GM19463 (cell line): ENCODE measurements at regions not wholly inside any gene's neighbourhood (a gene's known extent, or its start where the extent isn't known, plus 50 kb on each side); places are given as distances from the start of the nearest gene placed in this dataset.
"Not testable (repeated sequence)": the region's sequence is repeated elsewhere in the genome, so short reads cannot be mapped to it uniquely, and the experiment has no call there.

Experiments used
- ATAC-seq: cut with Tn5 transposase; IDR thresholded peaks from one replicate; pipeline ENCODE4 v1.9.1; 2021; ENCODE audit warnings: mild to moderate bottlenecking, moderate library complexity; ENCODE audit not compliant: unreplicated experiment

DNA sequence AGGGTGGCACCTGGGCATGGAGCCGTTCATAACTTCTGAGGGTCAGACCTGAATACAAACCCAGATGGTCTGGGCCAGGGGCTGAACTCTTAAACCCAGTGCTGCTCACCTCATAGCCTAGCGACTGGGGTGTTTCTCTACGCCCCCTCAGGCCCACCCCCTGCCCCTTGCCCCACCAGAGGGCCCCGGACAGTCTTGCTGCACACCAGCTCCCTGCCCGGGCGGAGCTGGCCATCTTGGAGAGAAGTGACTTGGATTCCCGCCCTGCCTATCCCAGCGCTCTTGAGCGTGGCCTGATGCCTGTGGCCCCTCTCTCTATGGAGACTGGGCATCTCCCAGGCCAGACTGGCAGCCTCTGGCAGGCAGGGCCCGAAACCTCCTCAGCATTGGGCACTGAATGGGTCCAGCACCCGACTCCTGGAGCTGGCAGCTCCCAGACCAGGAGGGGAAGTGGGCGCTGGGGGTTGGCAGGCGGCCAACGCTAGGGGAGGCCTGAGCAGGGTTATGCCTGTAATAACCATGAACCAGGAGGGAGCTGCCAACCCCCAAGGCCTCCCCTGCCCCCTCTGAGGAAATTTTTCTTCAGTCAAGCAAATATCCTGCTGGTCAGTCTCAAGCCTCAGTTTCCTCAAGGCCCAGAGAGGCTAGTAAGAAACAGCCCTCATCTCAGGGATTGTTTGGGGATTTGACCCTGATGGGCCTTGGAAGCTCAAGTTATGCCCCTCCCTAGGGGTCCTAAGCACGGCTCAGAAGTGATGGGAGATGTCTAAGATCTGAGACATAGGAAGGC is 169.5 kb downstream of the VEGFA start:
- ATAC-seq: no peak

DNA sequence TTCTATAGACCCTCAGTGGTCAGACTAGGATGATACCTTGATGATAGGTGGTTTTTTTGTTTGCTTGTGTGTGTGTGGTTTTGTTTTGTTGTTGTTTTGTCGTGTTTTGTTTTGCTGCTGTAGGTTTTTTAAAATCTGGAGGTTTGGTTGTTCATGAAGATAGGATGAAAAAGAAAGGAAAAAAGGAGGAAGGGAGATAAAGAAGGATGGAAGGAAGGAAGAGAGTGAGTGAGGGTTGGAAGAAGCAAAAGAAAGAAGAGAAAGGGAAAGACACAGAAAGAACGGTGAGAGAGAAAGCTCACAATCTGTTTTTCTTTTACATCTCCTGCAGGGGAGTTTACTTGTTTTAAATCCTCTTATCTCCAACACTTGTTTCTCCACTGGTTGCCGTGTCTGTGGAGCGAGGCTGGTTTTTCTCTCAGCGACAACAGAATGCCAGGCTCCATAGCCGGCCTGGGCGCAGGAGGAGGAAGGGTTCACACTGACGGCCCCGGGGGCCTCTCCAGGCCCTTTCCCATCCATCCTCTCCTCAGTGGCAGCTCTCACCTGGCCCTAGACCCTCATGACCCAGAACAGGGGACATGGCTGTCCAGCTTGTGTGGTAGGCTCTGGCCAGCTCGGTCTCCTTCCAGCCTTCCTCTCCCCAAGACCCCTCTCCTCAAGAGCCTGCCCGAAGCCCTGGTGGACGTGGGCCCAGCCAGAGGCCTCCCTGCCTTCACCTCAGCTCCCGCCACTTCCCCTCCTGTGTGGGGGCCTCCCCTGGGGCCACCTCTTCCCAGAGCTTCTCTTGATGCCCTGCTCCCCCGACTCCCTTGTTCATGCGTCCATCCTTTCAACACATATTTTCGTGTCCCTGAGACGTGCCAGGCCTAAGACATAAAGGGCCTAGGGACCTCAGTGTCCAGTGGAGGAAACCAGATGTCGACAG is 168.4 kb downstream of the VEGFA start:
- ATAC-seq: no peak

DNA sequence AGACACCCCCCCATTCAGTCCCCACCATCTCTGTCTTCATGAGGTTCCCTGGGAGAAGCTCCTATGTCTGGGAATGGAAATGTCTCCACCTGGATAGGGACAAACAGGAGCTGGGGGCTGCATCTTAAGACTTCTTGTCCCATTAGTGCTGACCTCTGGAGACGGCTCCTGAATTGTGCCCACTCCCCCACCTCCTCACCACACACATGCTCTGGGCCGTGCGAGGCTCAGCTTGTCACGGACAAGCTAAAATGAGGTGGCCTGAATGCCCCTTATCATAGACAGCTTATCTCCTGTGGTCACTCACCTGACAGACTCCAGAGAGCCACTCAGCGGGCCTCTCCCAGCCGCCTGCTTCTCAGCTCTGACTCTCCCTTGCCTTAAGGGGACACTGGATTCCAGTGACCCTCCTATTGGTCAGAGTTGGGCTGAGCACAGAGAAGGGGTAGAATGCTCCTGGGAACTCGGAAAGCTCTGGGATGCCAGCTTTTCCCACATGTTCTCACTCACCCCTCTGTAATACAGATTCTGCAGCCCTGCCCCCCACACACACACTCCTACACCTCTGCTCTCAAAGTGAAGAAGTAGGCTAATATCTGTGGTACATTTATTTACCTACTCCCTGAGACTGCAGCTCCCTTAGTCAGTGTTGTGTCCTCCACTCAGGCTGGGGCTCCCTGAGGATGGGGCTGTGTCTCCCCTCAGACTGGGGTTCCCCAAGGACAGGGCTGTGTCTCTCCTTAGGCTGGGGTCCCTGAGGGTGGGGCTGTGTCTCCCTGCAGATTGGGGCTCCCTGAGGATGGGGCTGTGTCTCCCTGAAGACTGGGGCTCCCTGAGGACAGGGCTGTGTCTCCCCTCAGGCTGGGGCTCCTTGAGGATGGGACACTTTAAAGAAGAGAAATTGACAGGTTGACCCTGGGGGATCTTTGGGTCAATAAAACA is 167.5 kb downstream of the VEGFA start:
- ATAC-seq: no peak

DNA sequence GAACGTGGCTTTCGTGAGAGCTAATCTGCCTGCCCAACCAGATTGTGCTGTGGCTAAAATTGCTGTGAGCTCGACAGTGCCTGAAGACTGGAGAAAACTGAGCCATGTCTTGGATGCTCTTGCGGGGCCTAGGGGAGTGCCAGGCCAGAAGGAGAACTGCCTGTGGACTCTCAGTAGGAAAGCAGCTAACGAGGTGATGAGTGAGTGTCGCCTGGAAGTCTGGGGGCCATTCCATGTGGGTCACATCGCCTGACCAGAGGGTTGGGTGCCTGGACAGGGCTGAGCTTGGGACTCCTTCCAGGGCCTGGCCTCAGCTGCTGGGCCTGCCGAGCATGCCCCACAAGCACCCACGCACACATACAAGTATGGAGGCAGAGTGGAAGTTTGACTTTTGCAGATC is 166.5 kb downstream of the VEGFA start:
- ATAC-seq: no peak

DNA sequence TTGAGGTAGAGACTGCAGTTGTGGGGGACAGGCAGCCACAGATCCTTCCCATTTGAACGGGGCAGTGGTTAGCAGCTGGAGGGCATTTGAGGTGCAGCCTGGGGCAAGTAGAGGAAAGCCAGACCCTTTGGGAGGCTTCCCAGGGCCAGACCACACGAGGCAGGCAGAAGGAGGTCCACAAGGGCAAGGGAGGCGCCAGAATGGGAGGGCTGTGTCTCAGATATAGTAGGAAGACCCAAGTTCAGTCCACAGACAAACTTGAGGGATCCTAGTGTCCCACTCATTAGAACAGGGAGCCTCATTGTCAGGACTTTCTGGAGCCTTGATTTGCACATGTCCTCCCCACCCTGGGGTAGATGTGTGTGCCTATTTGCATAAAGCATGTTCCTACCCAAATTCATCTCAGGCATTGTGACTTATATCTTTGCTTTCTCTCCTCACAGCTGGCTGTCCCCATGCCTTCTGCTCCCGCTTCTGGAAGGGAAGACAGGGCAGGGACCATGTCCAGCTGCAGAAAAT is 166.0 kb downstream of the VEGFA start:
- no peak for ATAC-seq

DNA sequence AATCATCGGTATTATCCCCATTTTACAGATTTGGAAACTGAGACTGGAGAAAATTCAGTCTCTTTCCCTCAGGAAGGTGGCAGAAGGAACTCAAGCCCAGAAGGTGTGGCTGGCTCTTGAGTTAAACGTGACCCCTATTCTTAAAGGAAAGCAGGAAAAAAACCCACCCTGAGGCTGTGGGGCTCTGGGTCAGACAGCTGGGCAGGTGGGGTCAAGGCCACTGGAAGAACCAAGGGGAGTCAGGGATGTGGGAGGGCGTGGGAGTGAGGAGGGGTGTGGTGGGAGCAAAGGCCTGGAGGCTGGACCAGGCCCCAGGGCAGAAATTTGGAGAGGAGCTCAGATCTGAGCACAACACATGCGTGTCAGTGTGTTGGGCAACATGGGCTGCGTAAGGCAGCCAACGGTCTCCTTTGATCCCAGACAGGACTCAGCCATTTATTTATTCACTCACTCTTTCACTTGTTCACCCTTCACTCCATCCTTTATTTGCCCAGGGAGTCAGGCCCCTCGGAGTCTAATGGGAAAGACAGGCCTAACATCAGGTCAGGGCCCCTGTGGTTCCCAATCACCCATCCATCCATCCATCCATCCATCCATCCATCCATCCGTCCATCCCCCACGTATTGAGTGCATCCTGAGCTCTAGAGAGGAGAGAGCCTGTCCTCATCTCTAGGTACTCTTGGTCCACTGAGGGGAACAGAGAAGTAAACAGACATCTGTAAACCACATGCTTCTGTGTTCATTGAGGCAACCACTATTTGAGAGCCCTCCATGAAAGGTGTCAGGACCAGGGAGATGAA is 165.0 kb downstream of the VEGFA start:
- no peak for ATAC-seq

DNA sequence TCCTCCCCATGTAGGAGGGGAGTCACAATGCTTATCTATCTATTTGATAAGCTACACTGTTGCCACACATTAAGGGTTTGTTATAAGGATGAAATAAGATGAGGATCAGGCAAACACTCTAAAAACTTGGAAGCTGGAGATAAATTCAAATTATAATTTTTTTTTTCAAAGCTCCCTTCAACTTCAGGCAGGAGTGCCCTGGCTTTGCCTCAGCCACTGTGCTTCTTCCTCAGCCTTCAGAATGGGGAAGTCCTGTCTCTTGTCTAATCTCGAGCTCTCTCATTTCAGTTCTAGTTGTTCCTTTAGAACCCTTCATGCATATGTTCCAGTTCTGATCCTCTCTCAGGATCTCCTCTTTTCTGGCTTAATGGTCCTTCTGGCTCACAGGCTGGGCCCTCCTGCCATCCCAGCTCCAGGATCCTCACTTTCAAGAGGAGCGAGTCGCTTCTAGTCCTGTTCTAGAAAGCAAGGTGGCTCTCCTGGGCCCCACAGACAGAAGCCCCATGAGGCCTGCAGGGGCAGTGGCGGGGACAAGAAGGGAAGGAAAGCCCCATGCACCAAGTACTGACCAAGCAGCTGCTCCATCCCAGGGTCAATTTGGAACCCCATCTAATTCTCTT is 164.3 kb downstream of the VEGFA start:
- no peak for ATAC-seq

DNA sequence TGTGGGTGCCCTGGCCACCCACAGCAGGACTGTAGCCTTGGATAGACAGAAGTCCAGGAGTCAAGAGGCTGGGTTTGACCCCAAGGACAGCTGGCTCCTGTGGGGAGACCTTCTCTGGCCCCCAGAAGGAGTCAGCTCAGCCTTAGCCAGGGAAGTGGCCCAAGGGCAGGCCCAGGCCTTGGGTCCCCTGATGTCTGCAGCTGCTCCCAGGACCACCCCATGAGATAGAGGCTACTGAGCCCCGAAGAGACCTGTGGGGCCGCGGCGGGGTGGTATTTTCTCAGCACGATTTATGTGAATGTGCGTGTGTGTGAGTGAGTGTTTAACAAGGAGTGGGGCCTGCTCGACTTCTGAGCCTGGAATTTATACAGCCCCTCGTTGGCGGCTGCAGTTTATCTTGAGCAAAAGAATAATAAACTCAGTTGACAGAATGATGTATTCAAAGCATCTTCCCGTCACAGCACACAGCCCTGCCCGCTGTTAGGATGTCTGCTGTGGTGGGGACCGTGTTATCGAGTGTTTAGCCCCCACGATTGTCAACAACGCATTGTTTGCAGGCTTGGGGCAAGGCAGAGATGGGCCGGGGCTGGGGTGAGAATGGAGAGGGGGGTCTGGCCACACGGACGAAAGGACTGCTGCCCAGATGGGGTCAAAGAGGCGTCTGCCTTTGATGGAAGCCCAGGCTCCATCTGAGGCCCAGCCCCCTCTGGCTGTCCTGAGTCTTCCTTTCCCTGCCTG is 163.3 kb downstream of the VEGFA start:
- no peak for ATAC-seq

DNA sequence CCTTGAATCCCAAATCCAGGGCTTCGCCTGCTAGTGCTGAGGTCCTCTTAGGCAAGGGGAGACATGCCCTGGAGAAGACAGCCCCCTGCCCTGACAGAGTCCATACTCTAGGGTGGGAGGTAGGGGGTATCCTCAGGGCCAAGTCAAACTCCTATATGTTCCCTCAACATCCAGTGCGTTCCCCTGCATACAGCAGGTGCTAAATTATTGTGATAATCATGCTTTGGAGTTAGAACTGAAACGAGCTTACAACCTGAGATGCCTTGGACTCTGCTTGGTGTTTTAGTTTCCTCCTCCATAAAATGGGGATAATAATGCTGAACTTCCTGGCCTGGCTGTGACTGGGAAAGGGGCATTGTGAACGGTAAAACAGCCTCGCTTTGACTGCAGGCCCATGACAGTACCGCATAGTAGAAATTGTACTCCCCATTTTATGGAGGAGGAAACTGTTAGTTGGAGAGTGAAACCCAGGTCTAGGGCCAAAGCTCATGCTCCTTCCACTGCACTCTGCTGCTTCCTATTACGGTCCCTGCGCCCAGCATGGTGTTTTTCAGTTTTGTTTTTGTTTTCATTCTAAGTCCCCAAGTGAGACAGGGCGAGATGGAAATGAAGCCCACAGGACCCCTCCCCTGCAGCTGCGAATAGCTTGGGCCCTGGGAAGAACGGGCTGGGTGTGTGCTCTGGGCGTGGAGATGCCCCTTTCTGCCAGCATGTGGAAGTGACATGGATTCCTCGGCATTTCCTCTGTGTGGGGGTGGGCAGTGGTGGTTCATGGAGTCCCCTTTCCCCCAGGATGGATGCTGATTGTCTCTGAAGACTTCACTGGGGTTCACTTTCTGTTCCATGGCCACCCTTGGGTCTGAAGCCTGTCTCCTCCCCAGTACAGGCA is 162.5 kb downstream of the VEGFA start:
- no peak for ATAC-seq

DNA sequence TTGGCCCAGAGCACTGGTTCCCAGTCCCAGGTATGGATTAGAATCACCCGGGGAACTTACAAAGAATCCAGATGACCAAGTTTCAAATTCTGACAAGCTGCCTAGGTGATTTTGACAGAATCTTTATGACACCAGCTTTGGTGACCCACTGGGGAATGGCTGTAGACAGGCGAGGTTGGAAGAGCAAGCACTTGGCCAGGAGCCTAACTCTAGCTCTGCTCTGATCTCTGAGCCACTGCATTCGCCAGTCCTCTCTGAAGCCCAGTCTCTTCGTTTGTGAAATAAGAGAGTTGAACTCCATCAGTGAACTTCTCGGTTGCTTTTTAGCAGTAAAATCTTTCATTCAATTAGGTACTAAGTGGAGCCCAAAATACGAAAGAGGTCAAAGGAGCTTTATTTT is 161.2 kb downstream of the VEGFA start:
- ATAC-seq: no peak

DNA sequence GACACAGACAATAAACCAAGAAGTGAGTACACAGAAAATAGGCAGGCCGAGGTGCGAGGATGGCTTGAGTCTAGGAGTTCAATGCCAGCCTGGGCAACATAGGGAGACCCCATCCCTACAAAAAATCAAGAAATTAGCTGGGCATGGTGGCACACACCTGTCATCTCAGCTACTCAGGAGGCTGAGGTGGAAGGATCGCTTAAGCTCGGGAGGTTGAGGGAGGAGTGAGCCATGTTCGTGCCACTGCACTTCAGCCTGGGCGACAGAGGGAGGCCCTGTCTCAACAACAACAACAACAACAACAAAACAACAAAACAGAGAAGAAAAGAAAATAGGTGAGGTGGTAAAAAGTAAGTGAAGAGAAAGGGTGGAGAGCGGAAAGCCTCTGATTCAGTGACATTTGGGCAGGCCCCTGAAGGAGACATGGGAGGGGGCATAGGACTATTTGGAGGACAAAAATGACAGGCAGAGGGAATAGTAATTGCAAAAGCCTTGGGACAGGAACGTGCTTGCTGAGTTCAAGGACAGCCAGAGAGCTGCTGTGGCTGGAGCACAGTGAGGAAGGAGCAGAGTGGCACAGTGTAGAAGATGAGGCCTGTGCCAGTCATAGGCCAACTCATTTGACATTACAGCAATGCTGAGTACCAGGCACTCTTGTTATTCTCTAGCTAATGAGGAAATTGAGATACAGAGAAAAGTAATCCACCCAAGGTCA is 160.6 kb downstream of the VEGFA start:
- no peak for ATAC-seq

DNA sequence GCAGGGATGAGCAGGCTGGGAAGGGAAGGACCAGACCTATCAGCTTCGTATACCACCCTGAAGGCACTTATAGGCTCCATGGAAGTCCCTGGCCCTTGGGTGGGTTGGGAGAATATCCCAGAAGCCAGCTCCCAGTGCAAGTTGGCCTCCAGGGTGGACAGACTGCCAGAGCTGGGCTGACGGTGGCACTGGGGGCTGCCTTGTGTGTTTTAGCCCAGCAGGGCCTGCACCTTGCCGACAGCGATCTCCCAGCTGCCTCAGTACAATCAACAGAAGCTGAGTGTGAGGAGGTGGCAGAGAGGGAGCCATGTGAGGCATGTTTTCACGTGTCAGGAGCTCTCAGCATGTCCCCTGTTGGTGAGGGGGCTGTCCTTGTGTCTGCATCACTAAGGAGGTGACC is 159.5 kb downstream of the VEGFA start:
- no peak for ATAC-seq

DNA sequence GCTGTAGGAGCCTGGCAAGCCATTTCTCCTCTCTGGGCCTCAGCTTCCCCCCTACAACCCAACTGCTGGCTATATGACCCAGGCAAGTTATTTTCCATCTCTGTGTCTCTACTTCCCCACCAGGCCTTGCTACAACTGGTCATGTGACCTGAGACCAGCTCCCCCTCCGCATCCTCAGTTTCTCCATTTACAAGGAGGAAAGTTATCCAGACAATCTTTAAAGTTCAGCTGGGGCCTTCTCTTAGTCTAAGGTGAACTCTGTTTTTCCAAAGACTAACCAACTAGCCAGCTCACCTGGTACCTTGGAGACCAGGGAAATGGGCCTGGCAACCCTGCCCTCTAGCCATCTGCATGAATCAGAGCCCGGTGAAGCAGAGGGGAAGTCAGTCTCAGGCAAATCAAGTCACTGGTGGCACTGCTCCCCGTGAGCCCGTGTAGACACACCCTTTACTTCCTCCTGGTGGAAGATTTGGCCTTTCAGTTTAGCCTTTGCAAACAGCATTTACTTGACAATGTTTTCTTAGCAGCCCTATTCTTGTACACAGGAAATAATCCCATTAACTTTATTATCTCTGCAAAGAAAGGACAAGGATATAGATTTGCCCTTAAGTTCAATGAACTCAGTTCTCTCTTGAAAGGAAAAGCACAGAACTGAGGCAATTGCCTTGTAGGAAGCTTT is 157.7 kb downstream of the VEGFA start:
- ATAC-seq: no peak

DNA sequence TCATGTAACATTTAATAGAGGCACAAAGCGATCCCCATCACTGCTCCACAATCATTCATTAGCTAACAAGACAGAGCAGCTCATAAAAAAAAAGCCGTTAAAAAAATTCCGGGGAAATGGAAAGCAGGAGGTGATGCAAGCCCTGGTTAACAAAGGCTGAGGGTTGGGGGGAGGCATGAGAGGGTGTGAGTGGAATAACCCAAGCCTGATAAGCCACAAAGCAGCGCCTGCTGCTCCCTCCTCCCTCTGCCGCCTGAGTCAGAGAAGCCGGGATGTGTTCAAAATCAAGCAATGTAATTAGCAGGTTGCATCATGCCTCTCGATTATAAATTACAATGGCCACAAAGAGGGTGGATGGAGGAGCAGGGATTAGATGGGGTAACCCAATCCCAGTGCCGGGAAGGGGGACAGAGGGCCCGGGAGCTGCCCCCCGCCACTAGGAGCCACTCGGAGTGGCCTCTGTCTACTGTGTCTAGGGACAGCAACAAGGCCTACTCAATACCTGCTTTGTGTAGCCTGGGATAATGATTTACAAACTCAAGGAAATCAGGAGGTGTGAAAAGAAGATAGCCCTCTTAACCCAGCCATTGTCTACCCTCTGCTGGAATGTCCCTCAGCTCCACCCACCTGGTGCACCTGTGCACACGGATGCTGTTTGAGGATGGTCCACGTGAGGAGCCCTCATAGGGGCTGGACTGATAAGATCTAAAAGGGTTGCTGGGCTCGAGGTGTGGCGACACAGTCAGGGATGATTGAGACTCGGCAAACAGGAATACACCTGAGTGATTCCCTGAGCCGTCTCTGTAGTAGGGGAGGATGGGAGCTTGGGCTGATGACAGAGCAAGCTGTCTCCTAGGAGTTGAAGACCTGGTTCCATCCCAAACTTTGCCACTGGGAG is 156.9 kb downstream of the VEGFA start:
- no peak for ATAC-seq

DNA sequence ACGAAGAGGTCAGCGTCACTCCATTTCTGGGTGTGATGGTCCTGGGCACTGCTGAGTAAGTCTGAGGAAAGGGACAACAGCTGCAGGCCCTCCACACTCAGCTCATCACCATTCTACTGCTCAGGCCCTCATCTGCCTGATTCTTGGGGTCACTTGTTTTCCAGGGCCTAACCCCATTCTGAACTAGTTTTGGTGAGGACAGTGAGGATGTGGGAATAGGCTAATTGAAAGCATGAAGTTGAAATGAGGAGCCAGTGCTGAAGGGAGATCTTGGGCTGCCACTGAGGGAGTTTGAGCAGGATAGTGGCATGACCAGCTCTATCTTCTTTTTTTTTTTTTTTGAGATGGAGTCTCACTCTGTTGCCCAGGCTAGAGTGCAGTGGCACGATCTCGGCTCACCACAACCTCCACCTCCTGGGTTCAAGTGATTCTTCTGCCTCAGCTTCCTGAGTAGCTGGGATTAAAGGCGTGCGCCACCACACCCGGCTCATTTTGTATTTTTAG is 155.7 kb downstream of the VEGFA start:
- not testable (repeated sequence) for ATAC-seq
